ENCODE measurements at regions not wholly inside any gene's neighbourhood (a gene's known extent, or its start where the extent isn't known, plus 50 kb on each side); places are given as distances from the start of the nearest gene placed in this dataset.

DNA sequence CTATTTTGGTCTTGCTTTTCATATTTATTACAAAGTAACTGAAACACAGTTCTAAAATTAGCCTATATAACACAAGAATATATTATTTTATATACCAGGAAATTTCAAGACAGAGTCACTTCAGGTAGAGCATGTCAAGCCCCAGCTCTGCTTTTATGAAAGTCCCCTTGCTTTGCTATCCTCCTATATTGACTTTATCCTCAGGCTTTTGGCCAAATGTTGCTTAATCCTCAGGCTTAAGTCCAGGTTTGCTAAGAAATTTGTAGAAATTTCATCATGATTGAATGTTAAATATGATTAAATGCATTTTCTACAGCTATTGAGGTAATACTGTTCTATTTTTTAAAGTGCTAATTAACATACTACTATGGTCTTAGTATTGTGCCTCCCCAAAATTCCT lies 227.6 kb downstream of the FZD1 start:
- no peak overlapping the region for H3K27ac Mint-ChIP-seq
- H3K9me3 Mint-ChIP-seq, result peaks cover 9% of the 10 kb centered on the region; the same call in 1 of the 2 replicates
- TF ChIP-seq, protein P1, sequence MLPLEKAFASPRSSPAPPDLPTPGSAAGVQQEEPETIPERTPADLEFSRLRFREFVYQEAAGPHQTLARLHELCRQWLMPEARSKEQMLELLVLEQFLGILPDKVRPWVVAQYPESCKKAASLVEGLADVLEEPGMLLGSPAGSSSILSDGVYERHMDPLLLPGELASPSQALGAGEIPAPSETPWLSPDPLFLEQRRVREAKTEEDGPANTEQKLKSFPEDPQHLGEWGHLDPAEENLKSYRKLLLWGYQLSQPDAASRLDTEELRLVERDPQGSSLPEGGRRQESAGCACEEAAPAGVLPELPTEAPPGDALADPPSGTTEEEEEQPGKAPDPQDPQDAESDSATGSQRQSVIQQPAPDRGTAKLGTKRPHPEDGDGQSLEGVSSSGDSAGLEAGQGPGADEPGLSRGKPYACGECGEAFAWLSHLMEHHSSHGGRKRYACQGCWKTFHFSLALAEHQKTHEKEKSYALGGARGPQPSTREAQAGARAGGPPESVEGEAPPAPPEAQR (CRISPR knock-in tag; IDR thresholded peaks at IDR 0.05), result no peak
- DNase-seq (ENCODE audit: low spot score) (no peak), ATAC-seq (no peak)
- ChIA-PET POLR2A (no interaction called here), CTCF (no interaction called here)
- H3K36me3 Mint-ChIP-seq, result no peaks in the 10 kb centered on the region; the same call in 1 of the 2 replicates
- no peak overlapping the region for H3K4me3 Mint-ChIP-seq
- H3K27me3 Mint-ChIP-seq (ENCODE audit: low read depth), result no peaks in the 10 kb centered on the region
- no peaks in the 10 kb centered on the region for H3K4me1 Mint-ChIP-seq

DNA sequence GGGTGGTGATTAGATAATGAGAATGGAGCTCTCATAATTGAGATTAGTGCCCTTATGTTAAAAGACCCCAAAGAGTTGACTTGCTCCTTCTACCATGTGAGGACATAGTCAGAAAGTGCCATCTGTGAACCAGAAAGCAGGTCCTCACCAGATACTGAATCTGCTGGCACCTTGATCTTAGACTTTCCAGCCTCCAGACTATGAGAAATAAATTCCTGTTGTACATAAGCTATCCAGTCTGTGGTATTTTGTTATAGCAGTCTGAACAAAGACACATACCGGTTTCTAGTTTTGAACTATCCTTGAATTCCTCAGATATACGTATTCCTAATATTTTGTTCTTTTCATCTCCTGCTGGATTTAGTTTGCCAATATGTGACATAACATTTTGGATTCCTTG lies 228.1 kb downstream of the FZD1 start:
- ATAC-seq, result no peak
- TF ChIP-seq TP53 (CRISPR knock-in tag; IDR thresholded peaks at IDR 0.05), result no peak
- TF ChIP-seq TEAD4 (CRISPR knock-in tag; IDR thresholded peaks at IDR 0.05), result no peak
- no peak for TF ChIP-seq ETV6 (CRISPR knock-in tag; IDR thresholded peaks at IDR 0.05)
- TF ChIP-seq, protein P2, sequence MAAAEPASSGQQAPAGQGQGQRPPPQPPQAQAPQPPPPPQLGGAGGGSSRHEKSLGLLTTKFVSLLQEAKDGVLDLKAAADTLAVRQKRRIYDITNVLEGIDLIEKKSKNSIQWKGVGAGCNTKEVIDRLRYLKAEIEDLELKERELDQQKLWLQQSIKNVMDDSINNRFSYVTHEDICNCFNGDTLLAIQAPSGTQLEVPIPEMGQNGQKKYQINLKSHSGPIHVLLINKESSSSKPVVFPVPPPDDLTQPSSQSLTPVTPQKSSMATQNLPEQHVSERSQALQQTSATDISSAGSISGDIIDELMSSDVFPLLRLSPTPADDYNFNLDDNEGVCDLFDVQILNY (CRISPR knock-in tag; IDR thresholded peaks at IDR 0.05), result no peak
- TF ChIP-seq IRF2 (CRISPR knock-in tag; IDR thresholded peaks at IDR 0.05; ENCODE audit: borderline replicate concordance, low read depth), result no peak
- TF ChIP-seq HMGA2 (CRISPR knock-in tag; IDR thresholded peaks at IDR 0.05), result no peak
- TF ChIP-seq NFYB (CRISPR knock-in tag; conservative IDR thresholded peaks at IDR 0.05; ENCODE audit: low read depth), result no peak
- no peak for TF ChIP-seq ZNF232 (CRISPR knock-in tag; IDR thresholded peaks at IDR 0.05)
- TF ChIP-seq TCF7 (CRISPR knock-in tag; IDR thresholded peaks at IDR 0.05; ENCODE audit: low read depth), result no peak
- Mint-ChIP-seq H3K36me3 (no peaks in the 10 kb centered on the region; the same call in 1 of the 2 replicates), H3K4me3 (no peak overlapping the region), H3K27ac (no peak overlapping the region), H3K9me3 (peaks cover 9% of the 10 kb centered on the region; the same call in 1 of the 2 replicates), H3K4me1 (no peaks in the 10 kb centered on the region), H3K27me3 (ENCODE audit: low read depth) (no peaks in the 10 kb centered on the region)
- DNase-seq (ENCODE audit: low spot score), result no peak
- POLR2A ChIA-PET, result no interaction called here
- CTCF ChIA-PET, result no interaction called here

DNA sequence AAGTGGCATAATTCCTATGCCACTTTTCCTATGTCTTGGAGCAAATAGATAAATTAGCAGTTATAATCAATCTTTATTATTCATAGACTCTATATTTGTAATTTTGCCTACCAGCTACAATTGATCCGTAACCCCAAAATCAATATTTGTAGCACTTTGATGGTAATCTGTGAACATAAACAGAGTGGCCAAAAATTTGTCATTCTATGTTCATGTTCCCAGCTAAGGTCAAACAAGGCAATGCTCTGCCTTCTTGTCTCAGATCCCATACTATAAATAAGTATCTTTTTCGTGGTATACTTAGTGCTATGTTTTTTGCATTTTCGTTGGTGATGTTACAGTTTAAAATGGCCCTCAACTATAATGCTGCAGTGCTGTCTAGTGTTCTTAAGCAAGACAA lies 228.5 kb downstream of the FZD1 start:
- Mint-ChIP-seq H3K9me3 (peaks cover 12% of the 10 kb centered on the region), H3K4me1 (no peaks in the 10 kb centered on the region), H3K36me3 (no peaks in the 10 kb centered on the region; the same call in 1 of the 2 replicates), H3K27ac (no peak overlapping the region), H3K27me3 (ENCODE audit: low read depth) (no peaks in the 10 kb centered on the region), H3K4me3 (no peak overlapping the region)
- ChIA-PET POLR2A (no interaction called here), CTCF (no interaction called here)
- TF ChIP-seq ESRRA (CRISPR knock-in tag; IDR thresholded peaks at IDR 0.05; ENCODE audit: borderline replicate concordance) (no peak), ELF4 (CRISPR knock-in tag; IDR thresholded peaks at IDR 0.05; ENCODE audit: low read depth) (no peak), KAT7 (CRISPR knock-in tag; IDR thresholded peaks at IDR 0.05; ENCODE audit: borderline replicate concordance) (no peak), ZNF423 (CRISPR knock-in tag; IDR thresholded peaks at IDR 0.05) (no peak), HMGA2 (CRISPR knock-in tag; IDR thresholded peaks at IDR 0.05) (no peak), MXD4 (CRISPR knock-in tag; IDR thresholded peaks at IDR 0.05; ENCODE audit: borderline replicate concordance) (no peak), TCF7 (CRISPR knock-in tag; IDR thresholded peaks at IDR 0.05; ENCODE audit: low read depth) (no peak), JAZF1 (CRISPR knock-in tag; IDR thresholded peaks at IDR 0.05) (no peak), NR1H2 (CRISPR knock-in tag; IDR thresholded peaks at IDR 0.05) (no peak), SMAD4 (CRISPR knock-in tag; IDR thresholded peaks at IDR 0.05) (no peak), TP53 (CRISPR knock-in tag; IDR thresholded peaks at IDR 0.05) (no peak)
- TF ChIP-seq, protein P3, sequence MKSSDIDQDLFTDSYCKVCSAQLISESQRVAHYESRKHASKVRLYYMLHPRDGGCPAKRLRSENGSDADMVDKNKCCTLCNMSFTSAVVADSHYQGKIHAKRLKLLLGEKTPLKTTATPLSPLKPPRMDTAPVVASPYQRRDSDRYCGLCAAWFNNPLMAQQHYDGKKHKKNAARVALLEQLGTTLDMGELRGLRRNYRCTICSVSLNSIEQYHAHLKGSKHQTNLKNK (CRISPR knock-in tag; IDR thresholded peaks at IDR 0.05), result no peak
- TF ChIP-seq, protein P4, sequence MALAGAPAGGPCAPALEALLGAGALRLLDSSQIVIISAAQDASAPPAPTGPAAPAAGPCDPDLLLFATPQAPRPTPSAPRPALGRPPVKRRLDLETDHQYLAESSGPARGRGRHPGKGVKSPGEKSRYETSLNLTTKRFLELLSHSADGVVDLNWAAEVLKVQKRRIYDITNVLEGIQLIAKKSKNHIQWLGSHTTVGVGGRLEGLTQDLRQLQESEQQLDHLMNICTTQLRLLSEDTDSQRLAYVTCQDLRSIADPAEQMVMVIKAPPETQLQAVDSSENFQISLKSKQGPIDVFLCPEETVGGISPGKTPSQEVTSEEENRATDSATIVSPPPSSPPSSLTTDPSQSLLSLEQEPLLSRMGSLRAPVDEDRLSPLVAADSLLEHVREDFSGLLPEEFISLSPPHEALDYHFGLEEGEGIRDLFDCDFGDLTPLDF (CRISPR knock-in tag; IDR thresholded peaks at IDR 0.05), result no peak
- TF ChIP-seq, protein P5, sequence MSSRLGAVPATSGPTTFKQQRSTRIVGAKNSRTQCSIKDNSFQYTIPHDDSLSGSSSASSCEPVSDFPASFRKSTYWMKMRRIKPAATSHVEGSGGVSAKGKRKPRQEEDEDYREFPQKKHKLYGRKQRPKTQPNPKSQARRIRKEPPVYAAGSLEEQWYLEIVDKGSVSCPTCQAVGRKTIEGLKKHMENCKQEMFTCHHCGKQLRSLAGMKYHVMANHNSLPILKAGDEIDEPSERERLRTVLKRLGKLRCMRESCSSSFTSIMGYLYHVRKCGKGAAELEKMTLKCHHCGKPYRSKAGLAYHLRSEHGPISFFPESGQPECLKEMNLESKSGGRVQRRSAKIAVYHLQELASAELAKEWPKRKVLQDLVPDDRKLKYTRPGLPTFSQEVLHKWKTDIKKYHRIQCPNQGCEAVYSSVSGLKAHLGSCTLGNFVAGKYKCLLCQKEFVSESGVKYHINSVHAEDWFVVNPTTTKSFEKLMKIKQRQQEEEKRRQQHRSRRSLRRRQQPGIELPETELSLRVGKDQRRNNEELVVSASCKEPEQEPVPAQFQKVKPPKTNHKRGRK (CRISPR knock-in tag; IDR thresholded peaks at IDR 0.05; ENCODE audit: borderline replicate concordance), result no peak
- TF ChIP-seq, protein P6, sequence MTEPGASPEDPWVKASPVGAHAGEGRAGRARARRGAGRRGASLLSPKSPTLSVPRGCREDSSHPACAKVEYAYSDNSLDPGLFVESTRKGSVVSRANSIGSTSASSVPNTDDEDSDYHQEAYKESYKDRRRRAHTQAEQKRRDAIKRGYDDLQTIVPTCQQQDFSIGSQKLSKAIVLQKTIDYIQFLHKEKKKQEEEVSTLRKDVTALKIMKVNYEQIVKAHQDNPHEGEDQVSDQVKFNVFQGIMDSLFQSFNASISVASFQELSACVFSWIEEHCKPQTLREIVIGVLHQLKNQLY (CRISPR knock-in tag; IDR thresholded peaks at IDR 0.05), result no peak
- TF ChIP-seq, protein P7, sequence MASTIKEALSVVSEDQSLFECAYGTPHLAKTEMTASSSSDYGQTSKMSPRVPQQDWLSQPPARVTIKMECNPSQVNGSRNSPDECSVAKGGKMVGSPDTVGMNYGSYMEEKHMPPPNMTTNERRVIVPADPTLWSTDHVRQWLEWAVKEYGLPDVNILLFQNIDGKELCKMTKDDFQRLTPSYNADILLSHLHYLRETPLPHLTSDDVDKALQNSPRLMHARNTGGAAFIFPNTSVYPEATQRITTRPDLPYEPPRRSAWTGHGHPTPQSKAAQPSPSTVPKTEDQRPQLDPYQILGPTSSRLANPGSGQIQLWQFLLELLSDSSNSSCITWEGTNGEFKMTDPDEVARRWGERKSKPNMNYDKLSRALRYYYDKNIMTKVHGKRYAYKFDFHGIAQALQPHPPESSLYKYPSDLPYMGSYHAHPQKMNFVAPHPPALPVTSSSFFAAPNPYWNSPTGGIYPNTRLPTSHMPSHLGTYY (CRISPR knock-in tag; IDR thresholded peaks at IDR 0.05), result no peak
- TF ChIP-seq, protein P8, sequence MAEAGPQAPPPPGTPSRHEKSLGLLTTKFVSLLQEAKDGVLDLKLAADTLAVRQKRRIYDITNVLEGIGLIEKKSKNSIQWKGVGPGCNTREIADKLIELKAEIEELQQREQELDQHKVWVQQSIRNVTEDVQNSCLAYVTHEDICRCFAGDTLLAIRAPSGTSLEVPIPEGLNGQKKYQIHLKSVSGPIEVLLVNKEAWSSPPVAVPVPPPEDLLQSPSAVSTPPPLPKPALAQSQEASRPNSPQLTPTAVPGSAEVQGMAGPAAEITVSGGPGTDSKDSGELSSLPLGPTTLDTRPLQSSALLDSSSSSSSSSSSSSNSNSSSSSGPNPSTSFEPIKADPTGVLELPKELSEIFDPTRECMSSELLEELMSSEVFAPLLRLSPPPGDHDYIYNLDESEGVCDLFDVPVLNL (CRISPR knock-in tag; IDR thresholded peaks at IDR 0.05; ENCODE audit: borderline replicate concordance, low read depth), result no peak
- ATAC-seq (no peak), DNase-seq (ENCODE audit: low spot score) (no peak)
